Natural killer cell (primary cell): ENCODE measurements at regions not wholly inside any gene's neighbourhood (a gene's known extent, or its start where the extent isn't known, plus 50 kb on each side); places are given as distances from the start of the nearest gene placed in this dataset.
"Not testable (repeated sequence)": the region's sequence is repeated elsewhere in the genome, so short reads cannot be mapped to it uniquely, and the experiment has no call there.

Experiments used
- ATAC-seq, 3 donors: fragments of 150-1000 bp in 2 of 3; fragments of 200-7000 bp in 1 of 3; cut with Tn5 transposase; 1 replicate in 1 of 3; 2 replicates in 2 of 3; pipeline ENCODE4 v1.10.0; 2021; ENCODE audit warnings: mild to moderate bottlenecking in 2 of 3, moderate library complexity in 2 of 3
- DNase-seq, 2 donors: peaks; one replicate each; pipeline versions ENCODE4 v3.0.0 to v3.0.0-alpha.2; 2013 to 2021; ENCODE audit warnings: mixed read lengths in 1 of 2
- H3K27ac ChIP-seq: one replicate; pipeline ENCODE4 v1.5.1; 2013; ENCODE audit warnings: mild to moderate bottlenecking, low read length
- H3K27me3 ChIP-seq: one replicate; pipeline ENCODE4 v1.6.1; 2013; ENCODE audit warnings: low read length; ENCODE audit not compliant: control insufficient read depth, insufficient read depth
- H3K36me3 ChIP-seq: one replicate; pipeline ENCODE4 v1.6.1; 2013; ENCODE audit warnings: low read length; ENCODE audit not compliant: control insufficient read depth, insufficient read depth
- H3K4me1 ChIP-seq: one replicate; pipeline ENCODE4 v1.6.1; 2013; ENCODE audit warnings: low read length; ENCODE audit not compliant: control insufficient read depth, insufficient read depth
- H3K4me3 ChIP-seq: one replicate; pipeline ENCODE4 v1.5.1; 2013; ENCODE audit warnings: low read length
- H3K9me3 ChIP-seq: one replicate; pipeline ENCODE4 v1.6.1; 2013; ENCODE audit warnings: low read length; ENCODE audit not compliant: control insufficient read depth, insufficient read depth
- H3K27ac Mint-ChIP-seq, 2 donors: one replicate each; pipeline ENCODE4 v1.8.0; 2022; ENCODE audit warnings: mild to moderate bottlenecking in 2 of 2, mixed read lengths in 2 of 2, moderate library complexity in 1 of 2
- H3K27me3 Mint-ChIP-seq, 2 donors: one replicate each; pipeline ENCODE4 v1.8.0; 2022; ENCODE audit warnings: low read depth in 2 of 2, mixed read lengths in 2 of 2
- H3K36me3 Mint-ChIP-seq: one replicate; pipeline ENCODE4 v1.8.0; 2022; ENCODE audit warnings: mixed read lengths
- H3K4me1 Mint-ChIP-seq, 2 donors: one replicate each; pipeline ENCODE4 v1.8.0; 2022; ENCODE audit warnings: mixed read lengths in 2 of 2
- H3K4me3 Mint-ChIP-seq: one replicate; pipeline ENCODE4 v1.8.0; 2022; ENCODE audit warnings: mild to moderate bottlenecking, moderate library complexity, mixed read lengths
- H3K9me3 Mint-ChIP-seq, 2 donors: one replicate each; pipeline ENCODE4 v1.8.0; 2022; ENCODE audit warnings: mixed read lengths in 2 of 2
- WGBS: methylation state at CpG from one replicate; pipeline ENCODE4 v1.1.7; 2013; ENCODE audit warnings: missing lambda C conversion rate; ENCODE audit not compliant: insufficient coverage; 5-methylcytosine and 5-hydroxymethylcytosine counted together
- intact Hi-C: fragments of 100-400 bp; cut with micrococcal nuclease; formaldehyde crosslinking; loops from one replicate; pipeline ENCODE4 v1.14.2; 2022
- TF ChIP-seq, protein P1 (sequence below): fragments of 200-600 bp; IDR thresholded peaks from one replicate; pipeline ENCODE4 v1.8.0; 2022; ENCODE audit warnings: antibody characterized with exemption

DNA sequence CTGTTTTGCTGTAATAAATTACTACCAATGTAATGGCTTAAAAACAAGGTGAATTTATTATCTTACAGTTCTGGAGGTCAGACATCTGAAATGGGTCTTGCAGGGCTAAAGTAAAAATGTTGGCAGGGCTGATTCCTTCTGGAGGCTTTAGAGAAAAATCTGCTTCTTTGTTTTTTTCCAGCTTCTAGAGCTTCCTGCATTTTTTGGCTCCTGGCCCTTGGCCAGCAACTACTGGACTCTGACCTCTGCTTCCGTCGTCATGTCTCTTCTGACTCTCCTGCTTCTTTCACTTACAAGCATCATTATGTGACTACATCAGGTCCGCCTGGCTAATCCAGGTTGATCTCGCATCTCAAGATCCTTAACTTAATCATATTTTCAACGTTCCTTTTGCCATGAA, 350.9 kb downstream of the S1PR1 start:
- no peaks in the 10 kb centered on the region for H3K4me1 ChIP-seq
- Mint-ChIP-seq H3K4me3 (no peak overlapping the region), H3K27me3 (peaks cover 22 to 45% of the 10 kb centered on the region in 2 donors), H3K27ac (no peak overlapping the region), H3K9me3 (no peaks in the 10 kb centered on the region), H3K4me1 (no peaks in the 10 kb centered on the region), H3K36me3 (no peaks in the 10 kb centered on the region)
- DNase-seq (no peak), ATAC-seq (no peak)
- TF ChIP-seq, protein P1, sequence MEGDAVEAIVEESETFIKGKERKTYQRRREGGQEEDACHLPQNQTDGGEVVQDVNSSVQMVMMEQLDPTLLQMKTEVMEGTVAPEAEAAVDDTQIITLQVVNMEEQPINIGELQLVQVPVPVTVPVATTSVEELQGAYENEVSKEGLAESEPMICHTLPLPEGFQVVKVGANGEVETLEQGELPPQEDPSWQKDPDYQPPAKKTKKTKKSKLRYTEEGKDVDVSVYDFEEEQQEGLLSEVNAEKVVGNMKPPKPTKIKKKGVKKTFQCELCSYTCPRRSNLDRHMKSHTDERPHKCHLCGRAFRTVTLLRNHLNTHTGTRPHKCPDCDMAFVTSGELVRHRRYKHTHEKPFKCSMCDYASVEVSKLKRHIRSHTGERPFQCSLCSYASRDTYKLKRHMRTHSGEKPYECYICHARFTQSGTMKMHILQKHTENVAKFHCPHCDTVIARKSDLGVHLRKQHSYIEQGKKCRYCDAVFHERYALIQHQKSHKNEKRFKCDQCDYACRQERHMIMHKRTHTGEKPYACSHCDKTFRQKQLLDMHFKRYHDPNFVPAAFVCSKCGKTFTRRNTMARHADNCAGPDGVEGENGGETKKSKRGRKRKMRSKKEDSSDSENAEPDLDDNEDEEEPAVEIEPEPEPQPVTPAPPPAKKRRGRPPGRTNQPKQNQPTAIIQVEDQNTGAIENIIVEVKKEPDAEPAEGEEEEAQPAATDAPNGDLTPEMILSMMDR = no peak
- intact Hi-C loops = no loop called here
- no peaks in the 10 kb centered on the region for H3K27me3 ChIP-seq
- H3K36me3 ChIP-seq = no peaks in the 10 kb centered on the region
- 72% methylated on average over 4 of the region's 5 CpGs for WGBS
- H3K9me3 ChIP-seq = no peaks in the 10 kb centered on the region
- no peak overlapping the region for H3K4me3 ChIP-seq
- H3K27ac ChIP-seq = no peak overlapping the region

DNA sequence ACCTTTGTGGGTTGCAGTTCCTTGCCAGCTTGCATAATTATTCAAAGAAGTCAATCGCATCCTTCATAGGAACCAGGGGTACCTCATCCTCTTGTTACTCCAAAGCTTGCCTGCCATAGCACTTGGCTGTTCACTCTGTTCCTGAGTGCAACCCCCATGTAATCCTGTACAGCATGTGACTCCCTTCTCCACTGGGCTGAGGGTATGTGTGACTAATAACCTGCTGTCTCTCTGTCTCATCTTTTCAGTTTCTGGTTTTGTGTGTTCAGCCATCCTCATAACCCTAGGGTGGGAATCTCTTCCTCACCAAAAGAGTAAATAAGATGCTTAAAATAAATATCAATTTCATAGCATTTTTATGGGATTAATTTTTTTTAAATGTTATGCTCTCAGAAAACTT, 351.9 kb downstream of the S1PR1 start:
- Mint-ChIP-seq H3K9me3 (no peaks in the 10 kb centered on the region), H3K36me3 (no peaks in the 10 kb centered on the region), H3K4me1 (no peaks in the 10 kb centered on the region), H3K27me3 (peaks cover 14 to 35% of the 10 kb centered on the region in 2 donors), H3K27ac (no peak overlapping the region), H3K4me3 (no peak overlapping the region)
- DNase-seq = no peak
- Histone ChIP-seq H3K27ac (no peak overlapping the region), H3K27me3 (no peaks in the 10 kb centered on the region), H3K4me3 (no peak overlapping the region), H3K9me3 (no peaks in the 10 kb centered on the region), H3K36me3 (no peaks in the 10 kb centered on the region), H3K4me1 (no peaks in the 10 kb centered on the region)
- intact Hi-C loops = no loop called here
- TF ChIP-seq, protein P1 = no peak
- 94% methylated on average over 1 of the region's 1 CpG for WGBS
- no peak for ATAC-seq

DNA sequence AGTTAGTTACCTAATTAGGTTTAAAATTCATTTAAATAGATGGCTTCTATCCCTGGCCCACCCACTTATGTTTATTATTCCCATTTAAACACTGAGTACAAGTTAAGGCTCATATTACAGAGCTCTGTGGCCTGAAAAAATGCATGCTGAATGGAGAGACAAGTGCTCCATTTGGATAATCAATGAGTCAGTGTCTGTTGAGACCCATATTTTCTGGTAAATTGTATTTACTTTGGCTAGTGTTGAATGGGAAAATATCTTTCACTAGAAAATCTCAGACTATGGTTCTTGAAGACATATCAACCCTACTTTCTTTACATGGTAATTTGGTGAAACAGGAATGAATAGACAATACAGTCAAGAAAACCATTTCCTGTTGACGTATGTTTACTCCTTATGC, 356.0 kb downstream of the S1PR1 start:
- Mint-ChIP-seq H3K27me3 (peaks cover 12 to 38% of the 10 kb centered on the region in 2 donors), H3K36me3 (no peaks in the 10 kb centered on the region), H3K27ac (no peak overlapping the region), H3K4me3 (no peak overlapping the region), H3K4me1 (no peaks in the 10 kb centered on the region), H3K9me3 (no peaks in the 10 kb centered on the region)
- H3K27me3 ChIP-seq = no peaks in the 10 kb centered on the region
- WGBS = 83% methylated on average over 1 of the region's 1 CpG
- H3K27ac ChIP-seq = no peak overlapping the region
- H3K4me1 ChIP-seq = no peaks in the 10 kb centered on the region
- H3K4me3 ChIP-seq = no peak overlapping the region
- TF ChIP-seq, protein P1 = no peak
- DNase-seq = no peak
- no peak for ATAC-seq
- intact Hi-C loops = no loop called here
- no peaks in the 10 kb centered on the region for H3K9me3 ChIP-seq
- H3K36me3 ChIP-seq = no peaks in the 10 kb centered on the region

DNA sequence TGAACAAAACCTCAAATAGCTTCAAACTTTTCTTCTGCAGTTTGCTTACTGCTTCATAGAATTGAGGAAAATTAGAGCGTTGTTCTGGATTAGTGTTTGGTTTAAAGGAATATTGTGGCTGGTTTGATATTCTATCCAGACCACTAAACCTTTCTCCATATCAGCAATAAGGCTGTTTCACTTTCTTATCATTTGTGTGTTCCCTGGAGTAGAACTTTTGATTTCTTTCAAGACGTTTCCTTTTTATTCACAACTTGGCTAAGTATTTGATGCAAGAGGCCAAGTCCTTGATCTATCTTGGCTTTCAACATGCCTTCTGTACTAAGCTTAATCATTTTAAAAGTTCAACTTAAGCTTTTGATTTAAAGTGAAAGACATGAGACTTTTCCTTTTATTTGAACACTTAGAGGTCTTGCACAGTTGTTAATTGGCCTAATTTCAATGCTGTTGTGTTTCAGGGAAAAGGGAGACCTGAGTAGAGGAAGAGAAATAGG, 359.1 kb downstream of the S1PR1 start:
- intact Hi-C loops = no loop called here
- WGBS = 63% methylated on average over 1 of the region's 2 CpGs
- no peaks in the 10 kb centered on the region for H3K27me3 ChIP-seq
- H3K9me3 Mint-ChIP-seq = no peaks in the 10 kb centered on the region
- peaks cover 0 to 16% of the 10 kb centered on the region in 2 donors for H3K27me3 Mint-ChIP-seq
- no peak for DNase-seq
- TF ChIP-seq, protein P1 = no peak
- H3K4me1 Mint-ChIP-seq = no peaks in the 10 kb centered on the region
- H3K4me1 ChIP-seq = no peaks in the 10 kb centered on the region
- no peak overlapping the region for H3K4me3 Mint-ChIP-seq
- no peak overlapping the region for H3K27ac Mint-ChIP-seq
- H3K27ac ChIP-seq = no peak overlapping the region
- no peaks in the 10 kb centered on the region for H3K9me3 ChIP-seq
- no peaks in the 10 kb centered on the region for H3K36me3 ChIP-seq
- H3K4me3 ChIP-seq = no peak overlapping the region
- no peak for ATAC-seq
- H3K36me3 Mint-ChIP-seq = no peaks in the 10 kb centered on the region

DNA sequence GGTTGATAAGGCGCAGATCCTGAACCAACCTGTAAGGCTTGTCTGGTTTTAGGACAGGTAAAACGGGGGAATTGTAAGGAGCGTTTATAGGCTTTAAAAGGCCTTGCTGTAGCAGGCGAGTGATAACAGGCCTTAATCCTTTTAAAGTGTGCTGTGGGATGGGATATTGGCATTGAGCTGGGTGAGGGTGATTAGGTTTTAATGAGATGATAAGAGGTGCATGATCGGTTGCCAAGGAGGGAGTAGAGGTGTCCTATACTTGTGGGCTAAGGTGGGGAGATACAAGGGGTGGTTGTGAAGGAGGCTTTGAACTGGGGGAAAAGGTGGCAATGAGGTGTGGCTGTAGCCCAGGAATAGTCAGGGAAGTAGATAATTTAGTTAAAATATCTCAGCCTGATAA, 363.8 kb downstream of the S1PR1 start:
- H3K36me3 ChIP-seq, H3K4me3 Mint-ChIP-seq, H3K4me1 ChIP-seq, H3K9me3 Mint-ChIP-seq, H3K36me3 Mint-ChIP-seq, ATAC-seq, H3K9me3 ChIP-seq, DNase-seq, H3K4me3 ChIP-seq, H3K27ac ChIP-seq, H3K27ac Mint-ChIP-seq, H3K4me1 Mint-ChIP-seq, intact Hi-C loops, H3K27me3 ChIP-seq: not testable (repeated sequence)
- WGBS = 95% methylated on average over 5 of the region's 5 CpGs
- H3K27me3 Mint-ChIP-seq = peaks cover 13 to 20% of the 10 kb centered on the region in 2 donors
